ENCODE measurements at regions not wholly inside any gene's neighbourhood (a gene's known extent, or its start where the extent isn't known, plus 50 kb on each side); places are given as distances from the start of the nearest gene placed in this dataset.

GRCh38 chr16:76612497-76612896 is 335.3 kb downstream of the CNTNAP4 start:
- intact Hi-C loops (cut with DNase I), result no loop called here

DNA sequence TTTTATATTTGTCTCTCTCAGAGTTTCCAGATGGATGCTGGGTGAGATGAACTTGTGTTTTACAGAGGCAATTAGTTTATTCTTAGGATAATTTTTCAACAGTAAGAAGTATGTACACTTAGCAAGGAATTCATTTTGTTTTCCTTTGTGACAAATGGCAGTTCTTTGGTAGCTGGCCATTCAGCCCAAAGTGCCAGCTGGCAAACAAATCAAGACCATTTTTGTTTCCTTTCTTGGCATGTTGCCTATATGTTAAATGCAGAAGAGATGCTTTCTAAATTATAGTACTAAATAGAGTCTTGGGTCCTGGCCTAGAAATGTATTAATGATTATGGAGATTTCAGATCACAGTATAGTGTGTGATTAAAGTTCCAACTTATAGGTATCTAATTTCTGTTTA is 337.1 kb downstream of the CNTNAP4 start:
- intact Hi-C loops (cut with DNase I), result no loop called here

More at GRCh38 chr16:76612497-76612896, 335.3 kb downstream of the CNTNAP4 start:
- no peak for DNase-seq (ENCODE audit: low spot score)

GRCh38 chr16:76622876-76623275 is 345.7 kb downstream of the CNTNAP4 start:
- intact Hi-C loops (cut with DNase I), result no loop called here
- DNase-seq (ENCODE audit: low spot score), result no peak

More for the DNA sequence above, 337.1 kb downstream of the CNTNAP4 start:
- no peak for DNase-seq (ENCODE audit: low spot score)

- no peak for DNase-seq (ENCODE audit: low spot score)
- intact Hi-C loops (cut with DNase I), result no loop called here
Observed at GRCh38 chr16:76634847-76635697, 357.9 kb downstream of the CNTNAP4 start.

DNA sequence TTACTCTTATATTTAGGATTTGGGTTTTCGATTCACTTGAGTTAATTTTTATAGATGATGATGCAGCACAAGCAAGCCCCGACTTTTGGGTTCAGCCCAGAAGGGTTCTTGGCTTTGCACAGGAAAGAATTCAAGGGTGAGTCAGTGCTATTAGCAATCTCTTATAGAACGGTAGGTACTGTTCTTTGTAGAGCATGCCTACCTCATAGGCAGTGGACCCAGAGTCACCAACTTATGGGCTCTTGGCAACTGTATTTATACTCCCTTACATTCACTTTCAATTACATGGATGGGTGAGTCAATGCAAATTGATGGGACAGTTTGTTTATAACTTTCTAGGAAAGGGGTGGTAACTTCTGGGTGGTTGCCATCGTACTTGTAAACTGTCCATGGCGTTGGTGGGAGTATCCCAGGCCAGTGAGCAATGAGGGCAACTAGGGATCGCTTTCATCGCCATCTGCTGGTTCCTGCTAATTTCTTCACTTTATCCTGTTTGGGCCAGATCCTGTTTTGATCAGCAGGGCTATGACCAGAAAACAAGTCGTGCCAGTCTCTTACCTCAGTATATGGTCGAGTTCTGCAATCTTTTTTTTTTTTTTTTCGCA is 362.6 kb downstream of the CNTNAP4 start:
- no peak for DNase-seq (ENCODE audit: low spot score)
- intact Hi-C loops (cut with DNase I), result no loop called here

DNA sequence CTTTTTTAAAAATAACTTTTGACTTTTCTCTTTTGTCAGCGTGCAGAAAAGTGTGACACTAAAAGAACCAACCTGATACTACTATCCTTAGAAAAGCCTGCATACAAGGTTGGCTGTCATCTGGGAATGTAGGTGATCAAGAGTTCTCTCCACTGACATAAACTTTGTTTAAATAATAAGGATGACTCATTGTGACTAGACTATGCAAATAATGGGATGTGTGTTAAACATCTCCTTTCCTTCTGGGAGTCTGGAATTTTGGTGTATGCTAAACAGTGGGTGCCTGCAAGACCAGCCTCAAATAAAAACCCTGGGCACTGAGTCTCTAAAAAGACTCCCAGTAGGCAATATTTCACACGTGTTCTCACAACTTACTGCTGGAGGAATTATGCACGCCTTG is 373.4 kb downstream of the CNTNAP4 start:
- intact Hi-C loops (cut with DNase I), result loop anchor here in 1 of 2 donors (10.0 kb wide), 1 partner anchor 856 kb away; no protein-coding TSS in a partner anchor
- DNase-seq (ENCODE audit: low spot score), result no peak

GRCh38 chr16:76653390-76654026 is 376.3 kb downstream of the CNTNAP4 start:
- intact Hi-C loops (cut with DNase I), result loop anchor here in 1 of 2 donors (10.0 kb wide), 1 partner anchor 859 kb away; no protein-coding TSS in a partner anchor
- DNase-seq (ENCODE audit: low spot score), result no peak

GRCh38 chr16:76654088-76654820 is 377.1 kb downstream of the CNTNAP4 start:
- DNase-seq (ENCODE audit: low spot score), result no peak
- intact Hi-C loops (cut with DNase I), result loop anchor here in 1 of 2 donors (10.0 kb wide), 1 partner anchor 859 kb away; no protein-coding TSS in a partner anchor

DNA sequence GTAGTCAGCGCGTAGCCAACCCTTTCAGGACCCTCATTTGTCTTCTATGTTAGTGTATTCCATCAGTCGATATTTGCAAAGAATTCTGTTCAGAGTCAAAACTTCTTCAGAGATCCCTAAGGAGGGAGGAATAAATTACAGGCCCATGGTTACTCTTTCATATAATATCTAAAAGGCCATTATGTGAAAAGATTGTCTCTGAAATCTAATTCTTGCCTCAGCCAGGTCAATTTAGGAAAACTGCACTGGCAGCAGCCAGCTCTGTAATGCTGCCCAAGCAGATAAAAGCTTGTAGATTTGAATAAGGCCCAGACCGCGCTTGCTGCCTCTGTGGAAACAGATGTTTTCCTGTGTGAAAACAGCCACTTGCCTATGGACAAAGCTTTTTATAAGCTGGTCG is 379.8 kb downstream of the CNTNAP4 start:
- DNase-seq (ENCODE audit: low spot score), result no peak
- intact Hi-C loops (cut with DNase I), result loop anchor here in 1 of 2 donors (10.0 kb wide), 1 partner anchor 862 kb away; no protein-coding TSS in a partner anchor

DNA sequence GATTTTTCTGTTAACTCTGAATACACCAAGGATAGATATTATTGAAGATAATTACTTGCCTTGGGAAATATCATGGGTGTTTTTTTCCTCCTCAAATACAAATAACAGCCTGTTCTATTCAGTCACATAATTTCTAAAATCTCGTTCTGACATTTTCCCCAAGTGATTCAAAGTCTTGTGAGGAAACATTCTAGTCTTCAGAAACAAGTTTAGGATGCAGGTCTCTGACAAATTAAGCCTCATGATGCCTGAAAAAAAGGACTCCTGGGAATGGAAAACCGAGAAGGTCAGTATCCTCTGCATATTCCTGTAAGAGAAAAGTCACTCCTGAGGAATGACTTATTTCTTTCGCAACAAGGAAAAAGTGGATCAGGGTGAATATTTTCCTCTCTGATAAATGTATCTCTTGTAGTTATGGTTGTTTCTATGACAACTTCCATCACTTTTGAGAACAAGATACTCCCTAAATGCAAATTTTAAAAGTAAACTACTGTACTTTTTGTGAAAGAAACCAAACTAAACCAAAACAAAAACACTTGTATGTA is 384.6 kb downstream of the CNTNAP4 start:
- no peak for DNase-seq (ENCODE audit: low spot score)
- intact Hi-C loops (cut with DNase I), result no loop called here

- intact Hi-C loops (cut with DNase I), result no loop called here
- no peak for DNase-seq (ENCODE audit: low spot score)
Observed at GRCh38 chr16:76665571-76666275, 388.5 kb downstream of the CNTNAP4 start.

GRCh38 chr16:76668207-76668725 is 391.1 kb downstream of the CNTNAP4 start:
- intact Hi-C loops (cut with DNase I), result no loop called here

DNA sequence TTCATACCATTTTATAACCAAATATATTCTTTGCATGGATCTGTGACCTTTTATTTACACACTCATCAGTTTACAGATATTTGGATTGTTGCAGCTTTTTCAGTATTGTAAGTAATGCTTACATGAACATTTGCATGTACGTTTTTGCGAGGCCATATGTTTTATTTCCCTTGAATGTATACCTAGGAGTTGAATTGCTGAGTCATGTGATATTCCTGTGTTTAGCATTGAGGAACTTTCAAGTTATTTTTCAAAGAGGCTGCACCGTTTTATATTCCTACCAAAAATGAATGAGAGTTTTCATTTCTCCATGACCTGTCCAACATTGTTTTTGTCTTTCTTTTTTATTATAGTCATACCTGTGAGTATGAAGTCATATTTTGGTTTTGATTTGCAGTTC is 392.1 kb downstream of the CNTNAP4 start:
- no peak for DNase-seq (ENCODE audit: low spot score)
- intact Hi-C loops (cut with DNase I), result no loop called here

More at GRCh38 chr16:76668207-76668725, 391.1 kb downstream of the CNTNAP4 start:
- no peak for DNase-seq (ENCODE audit: low spot score)

DNA sequence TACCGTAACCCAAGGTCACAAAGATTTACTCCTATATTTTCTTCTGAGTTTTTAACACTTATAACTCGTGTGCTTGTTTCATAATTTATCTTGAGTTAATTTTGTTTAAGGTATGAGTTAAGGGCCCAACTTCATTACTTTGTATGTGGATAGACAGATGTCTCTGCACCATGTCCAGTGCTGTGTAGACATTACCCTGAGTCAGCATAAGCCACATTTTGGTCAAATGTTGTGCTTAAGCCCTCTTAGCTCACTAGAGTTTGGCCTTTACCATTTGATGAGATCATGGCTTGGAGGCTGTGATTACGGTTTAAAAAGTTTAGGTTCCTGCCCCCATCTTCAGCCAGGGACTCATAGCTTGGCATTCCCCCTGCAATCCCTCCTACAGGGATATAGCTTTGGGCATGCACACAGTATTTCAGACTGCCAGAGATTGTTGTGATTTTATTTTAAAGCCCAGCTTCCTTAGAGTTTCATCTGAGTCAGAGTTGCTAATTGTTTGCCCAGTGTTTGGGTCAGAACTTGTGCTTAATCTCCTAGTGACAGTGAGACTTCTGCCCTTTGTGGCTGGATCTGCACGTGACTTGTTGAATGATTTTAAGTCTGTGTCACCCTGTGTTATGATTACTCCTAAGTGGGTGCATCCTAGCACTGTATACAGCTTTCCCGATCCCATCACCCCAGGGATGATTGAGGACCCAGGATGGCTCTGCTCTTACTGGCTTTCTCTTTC is 393.1 kb downstream of the CNTNAP4 start:
- intact Hi-C loops (cut with DNase I), result no loop called here
- no peak for DNase-seq (ENCODE audit: low spot score)

- intact Hi-C loops (cut with DNase I), result no loop called here
- DNase-seq (ENCODE audit: low spot score), result no peak
Observed at GRCh38 chr16:76676356-76676755, 399.2 kb downstream of the CNTNAP4 start.

- DNase-seq (ENCODE audit: low spot score), result no peak
- intact Hi-C loops (cut with DNase I), result no loop called here
Observed at GRCh38 chr16:76681296-76681695, 404.1 kb downstream of the CNTNAP4 start.

DNA sequence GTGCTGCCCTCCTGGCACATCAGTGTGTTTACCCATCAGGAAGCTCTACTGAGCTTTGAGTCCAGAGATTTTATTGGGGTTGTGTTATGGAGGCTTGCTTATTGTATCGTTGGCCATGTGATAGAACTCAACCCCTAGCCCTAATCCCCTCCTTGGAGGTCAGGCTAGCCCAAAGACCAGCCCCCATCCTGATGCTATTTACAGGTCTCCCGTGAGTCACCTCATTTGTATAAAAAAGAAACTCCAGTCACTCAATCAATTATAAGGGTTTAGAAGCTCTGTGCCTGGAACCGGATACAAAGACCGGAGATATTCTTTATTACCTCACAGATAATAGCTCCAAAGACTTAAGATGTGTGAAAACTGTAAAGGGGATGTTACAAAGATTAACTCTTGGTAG is 405.9 kb downstream of the CNTNAP4 start:
- no peak for DNase-seq (ENCODE audit: low spot score)
- intact Hi-C loops (cut with DNase I), result no loop called here

GRCh38 chr16:76696876-76697275 is 419.7 kb downstream of the CNTNAP4 start:
- intact Hi-C loops (cut with DNase I), result no loop called here
- no peak for DNase-seq (ENCODE audit: low spot score)
